Hematopoietic multipotent progenitor cell treated with erythropoietin and hydrocortisone succinate and interleukin-3 and kit ligand, for 4 days (in vitro differentiated cells): ENCODE measurements at regions not wholly inside any gene's neighbourhood (a gene's known extent, or its start where the extent isn't known, plus 50 kb on each side); places are given as distances from the start of the nearest gene placed in this dataset.
"Not testable (repeated sequence)": the region's sequence is repeated elsewhere in the genome, so short reads cannot be mapped to it uniquely, and the experiment has no call there.

Source experiments
- DNase-seq: peaks from one replicate; pipeline ENCODE4 v3.0.0-alpha.2; 2015

GRCh38 chr7:83306502-83306901 is 143.8 kb upstream of the PCLO start:
- peak; percentile 31 for DNase-seq

- DNase-seq = no peak
Measured at GRCh38 chr7:83305027-83305426, 142.3 kb upstream of the PCLO start.

DNA sequence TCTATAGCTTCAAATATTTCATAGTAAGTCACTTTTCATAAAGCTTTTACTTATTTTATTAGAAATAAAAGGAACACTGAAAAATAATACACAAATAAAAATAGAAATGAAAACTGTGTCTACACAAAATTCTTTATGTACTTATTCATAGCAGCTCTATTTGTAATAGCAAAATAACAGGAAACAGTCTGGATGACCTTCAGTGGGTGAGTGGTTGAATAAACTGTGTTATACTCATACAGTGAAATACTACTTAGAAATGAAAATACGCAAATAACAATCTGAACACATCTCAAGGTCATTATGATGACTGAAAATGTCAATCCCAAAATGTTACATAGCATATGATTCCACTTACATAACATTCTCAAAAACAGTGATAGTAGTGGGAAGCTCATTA is 138.7 kb upstream of the PCLO start:
- no peak for DNase-seq

GRCh38 chr7:83290211-83290610 is 127.5 kb upstream of the PCLO start:
- DNase-seq = no peak

- no peak for DNase-seq
Measured at GRCh38 chr7:83289419-83289993, 126.8 kb upstream of the PCLO start.

DNA sequence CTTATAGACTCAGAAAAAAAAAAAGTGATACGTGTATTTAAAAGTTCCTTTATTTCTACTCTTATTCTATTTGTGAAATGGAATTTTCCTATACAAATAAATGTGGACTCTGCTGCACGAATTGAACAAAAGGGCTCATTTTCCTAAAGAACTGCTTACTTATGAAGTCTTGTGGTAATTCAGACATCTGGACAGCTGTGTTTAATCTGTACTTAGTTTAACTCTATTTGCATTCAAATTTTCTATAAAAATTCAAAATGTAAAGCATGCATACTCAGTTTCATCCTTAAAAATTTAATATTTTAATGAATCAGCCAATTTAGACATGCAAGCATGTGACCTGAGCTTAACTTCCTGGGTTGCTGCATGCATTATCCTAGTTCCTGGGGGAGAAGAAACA is 118.0 kb upstream of the PCLO start:
- no peak for DNase-seq

GRCh38 chr7:83276250-83276649 is 113.6 kb upstream of the PCLO start:
- no peak for DNase-seq

- no peak for DNase-seq
Measured at GRCh38 chr7:83273699-83274098, 111.0 kb upstream of the PCLO start.

- DNase-seq = peak; percentile 32
Measured at GRCh38 chr7:83271212-83272099, 108.8 kb upstream of the PCLO start.

GRCh38 chr7:83270407-83270806 is 107.7 kb upstream of the PCLO start:
- DNase-seq = no peak

DNA sequence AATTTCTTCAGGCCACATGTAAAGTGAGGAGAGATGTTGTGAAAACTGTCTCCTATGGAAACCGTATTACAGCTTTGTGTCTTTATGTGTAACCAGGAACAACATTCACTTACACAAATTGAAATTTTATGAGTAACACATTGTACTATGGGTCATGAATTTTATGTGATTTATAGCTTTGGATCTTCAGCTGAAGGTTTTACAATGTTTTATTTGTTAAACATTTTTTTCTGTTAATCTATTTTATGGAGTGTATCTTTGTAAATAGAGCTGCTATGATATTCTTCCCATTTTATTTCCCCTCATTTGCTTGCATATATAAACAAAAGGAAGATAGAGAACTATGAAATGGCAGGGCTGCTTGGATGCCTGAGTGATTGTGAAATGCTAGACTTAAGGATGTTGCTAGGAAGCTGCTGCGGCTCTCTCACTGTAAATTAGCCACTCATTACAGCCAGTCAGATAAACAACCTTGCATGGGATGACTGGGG is 104.5 kb upstream of the PCLO start:
- DNase-seq = no peak

- DNase-seq = not testable (repeated sequence)
Measured at GRCh38 chr7:83263442-83264034, 100.9 kb upstream of the PCLO start.

GRCh38 chr7:83259064-83259463 is 96.4 kb upstream of the PCLO start:
- DNase-seq = no peak

GRCh38 chr7:83248000-83248399 is 85.3 kb upstream of the PCLO start:
- no peak for DNase-seq

DNA sequence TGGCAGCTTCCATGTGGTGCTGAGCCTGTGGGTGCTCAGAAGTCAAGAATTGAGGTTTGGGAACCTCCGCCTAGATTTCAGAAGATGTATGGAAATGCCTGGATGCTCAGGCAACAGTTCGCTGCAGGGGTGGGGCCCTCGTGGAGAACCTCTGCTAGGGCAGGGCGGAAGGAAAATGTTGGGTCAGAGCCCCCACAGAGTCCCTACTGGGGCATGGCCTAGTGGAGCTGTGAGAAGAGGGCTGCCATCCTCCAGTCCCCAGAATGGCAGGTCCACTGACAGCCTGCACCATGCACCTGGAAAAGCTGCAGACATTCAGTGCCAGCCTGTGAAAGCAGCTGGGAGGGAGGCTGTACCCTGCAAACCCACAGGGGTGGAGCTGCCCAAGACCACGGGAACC is 56.5 kb upstream of the PCLO start:
- DNase-seq = not testable (repeated sequence)

GRCh38 chr7:83212883-83213282 is 50.2 kb upstream of the PCLO start:
- DNase-seq = no peak
